ENCODE measurements at regions not wholly inside any gene's neighbourhood (a gene's known extent, or its start where the extent isn't known, plus 50 kb on each side); places are given as distances from the start of the nearest gene placed in this dataset.
"Not testable (repeated sequence)": the region's sequence is repeated elsewhere in the genome, so short reads cannot be mapped to it uniquely, and the experiment has no call there.

DNA sequence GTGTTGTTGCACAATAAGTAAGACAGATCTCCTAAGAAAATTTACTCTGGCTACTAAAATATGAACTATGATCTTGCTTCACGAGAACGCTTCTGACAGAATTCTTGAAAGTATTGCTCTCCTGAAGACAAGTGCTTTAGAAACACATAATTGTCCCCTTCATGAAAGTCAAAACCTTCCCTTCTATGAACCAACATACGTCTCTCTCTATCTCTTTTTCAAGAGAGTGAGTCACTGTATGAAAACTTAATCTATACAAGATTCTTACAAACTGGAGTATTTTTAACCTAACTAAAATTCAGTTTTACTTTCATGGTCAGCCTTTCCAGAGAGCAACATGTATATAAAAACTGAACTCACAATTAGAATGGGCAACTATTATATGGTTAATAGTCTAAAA is 688.0 kb upstream of the CTNND2 start:
- Mint-ChIP-seq H3K4me1 (ENCODE audit: low read depth) (no peaks in the 10 kb centered on the region), H3K36me3 (ENCODE audit: low read depth) (no peaks in the 10 kb centered on the region), H3K9me3 (peaks cover 5% of the 10 kb centered on the region)

GRCh38 chr5:12586406-12586805 is 682.2 kb upstream of the CTNND2 start:
- Mint-ChIP-seq H3K4me1 (ENCODE audit: low read depth) (no peaks in the 10 kb centered on the region), H3K4me3 (no peak overlapping the region), H3K36me3 (ENCODE audit: low read depth) (no peaks in the 10 kb centered on the region), H3K27ac (no peak overlapping the region), H3K9me3 (peaks cover 5% of the 10 kb centered on the region), H3K27me3 (no peaks in the 10 kb centered on the region)

More for the DNA sequence above, 688.0 kb upstream of the CTNND2 start:
- H3K27ac Mint-ChIP-seq, result no peak overlapping the region
- no peaks in the 10 kb centered on the region for H3K27me3 Mint-ChIP-seq
- H3K4me3 Mint-ChIP-seq, result no peak overlapping the region

DNA sequence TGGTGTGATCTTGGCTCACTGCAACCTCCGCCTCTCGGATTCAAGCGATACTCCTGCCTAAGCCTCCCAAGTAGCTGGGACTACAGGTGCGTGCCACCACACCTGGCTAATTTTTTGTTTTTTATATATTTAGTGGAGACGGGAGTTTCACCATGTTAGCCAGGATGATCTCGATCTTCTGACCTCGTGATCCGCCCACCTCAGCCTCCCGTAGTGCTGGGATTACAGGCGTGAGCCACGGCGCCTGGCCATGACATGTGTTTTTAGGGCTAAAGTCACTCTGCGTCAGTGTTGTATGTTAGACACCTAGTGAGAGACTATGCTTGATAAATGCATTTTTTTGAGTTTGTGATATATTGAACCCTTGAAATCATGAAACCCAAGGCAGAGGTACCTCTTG is 674.6 kb upstream of the CTNND2 start:
- H3K27ac Mint-ChIP-seq; H3K4me1 Mint-ChIP-seq (ENCODE audit: low read depth); H3K36me3 Mint-ChIP-seq (ENCODE audit: low read depth); H3K4me3 Mint-ChIP-seq; H3K27me3 Mint-ChIP-seq: not testable (repeated sequence)
- H3K9me3 Mint-ChIP-seq, result peaks cover 12% of the 10 kb centered on the region

DNA sequence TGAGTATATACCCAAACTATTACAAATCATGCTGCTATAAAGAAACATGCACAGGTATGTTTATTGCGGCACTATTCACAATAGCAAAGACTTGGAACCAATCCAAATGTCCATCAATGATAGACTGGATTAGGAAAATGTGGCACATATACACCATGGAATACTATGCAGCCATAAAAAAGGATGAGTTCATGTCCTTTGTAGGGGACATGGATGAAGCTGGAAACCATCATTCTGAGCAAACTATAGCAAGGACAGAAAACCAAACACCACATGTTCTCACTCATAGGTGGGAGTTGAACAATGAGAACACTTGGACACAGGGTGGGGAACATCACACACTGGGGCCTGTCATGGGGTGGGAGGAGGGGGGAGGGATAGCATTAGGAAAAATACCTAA is 672.7 kb upstream of the CTNND2 start:
- H3K27me3 Mint-ChIP-seq; H3K27ac Mint-ChIP-seq; H3K4me3 Mint-ChIP-seq; H3K36me3 Mint-ChIP-seq (ENCODE audit: low read depth); H3K4me1 Mint-ChIP-seq (ENCODE audit: low read depth); H3K9me3 Mint-ChIP-seq: not testable (repeated sequence)

DNA sequence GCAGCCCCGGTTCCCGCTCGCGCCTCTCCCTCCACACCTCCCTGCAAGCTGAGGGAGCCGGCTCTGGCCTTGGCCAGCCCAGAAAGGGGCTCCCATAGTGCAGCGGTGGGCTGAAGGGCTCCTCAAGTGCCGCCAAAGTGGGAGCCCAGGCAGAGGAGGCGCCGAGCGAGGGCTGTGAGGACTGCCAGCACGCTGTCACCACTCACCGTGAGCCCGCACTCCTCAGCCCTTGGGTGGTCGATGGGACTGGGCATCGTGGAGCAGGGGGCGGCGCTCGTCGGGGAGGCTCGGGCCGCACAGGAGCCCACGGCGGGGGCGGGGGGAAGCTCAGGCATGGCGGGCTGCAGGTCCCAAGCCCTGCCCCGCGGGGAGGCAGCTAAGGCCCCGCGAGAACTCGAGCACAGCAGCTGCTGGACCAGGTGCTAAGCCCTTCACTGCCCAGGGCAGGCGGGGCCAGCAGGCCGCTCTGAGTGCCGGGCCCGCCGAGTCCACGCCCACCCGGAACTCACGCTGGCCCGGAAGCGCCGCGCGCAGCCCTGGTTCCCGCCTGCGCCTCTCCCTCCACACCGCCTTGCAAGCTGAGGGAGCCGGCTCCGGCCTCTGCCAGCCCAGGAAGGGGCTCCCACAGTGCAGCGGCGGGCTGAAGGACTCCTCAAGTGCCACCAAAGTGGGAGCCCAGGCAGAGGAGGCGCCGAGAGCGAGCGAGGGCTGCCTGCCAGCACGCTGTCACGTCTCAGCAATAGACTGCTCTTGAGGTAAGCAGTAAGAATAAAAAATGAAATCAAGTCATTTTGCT is 670.2 kb upstream of the CTNND2 start:
- not testable (repeated sequence) for H3K27ac Mint-ChIP-seq; H3K9me3 Mint-ChIP-seq; H3K4me1 Mint-ChIP-seq (ENCODE audit: low read depth); H3K4me3 Mint-ChIP-seq; H3K27me3 Mint-ChIP-seq; H3K36me3 Mint-ChIP-seq (ENCODE audit: low read depth)

DNA sequence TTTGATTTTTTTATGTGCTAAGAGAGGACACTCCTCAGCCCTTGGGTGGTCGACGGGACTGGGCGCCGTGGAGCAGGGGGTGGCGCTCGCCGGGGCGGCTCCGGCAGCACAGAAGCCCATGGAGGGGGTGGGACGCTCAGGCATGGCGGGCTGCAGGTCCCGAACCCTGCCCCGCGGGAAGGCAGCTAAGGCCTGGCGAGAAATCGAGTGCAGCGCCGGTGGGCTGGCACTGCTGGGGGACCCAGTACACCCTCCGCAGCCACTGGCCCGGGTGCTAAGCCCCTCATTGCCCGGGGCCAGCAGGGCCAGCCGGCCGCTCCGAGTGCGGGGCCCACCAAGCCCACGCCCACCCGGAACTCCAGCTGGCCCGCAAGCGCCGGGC is 669.7 kb upstream of the CTNND2 start:
- H3K9me3 Mint-ChIP-seq; H3K4me3 Mint-ChIP-seq; H3K27ac Mint-ChIP-seq; H3K27me3 Mint-ChIP-seq; H3K36me3 Mint-ChIP-seq (ENCODE audit: low read depth); H3K4me1 Mint-ChIP-seq (ENCODE audit: low read depth): not testable (repeated sequence)

DNA sequence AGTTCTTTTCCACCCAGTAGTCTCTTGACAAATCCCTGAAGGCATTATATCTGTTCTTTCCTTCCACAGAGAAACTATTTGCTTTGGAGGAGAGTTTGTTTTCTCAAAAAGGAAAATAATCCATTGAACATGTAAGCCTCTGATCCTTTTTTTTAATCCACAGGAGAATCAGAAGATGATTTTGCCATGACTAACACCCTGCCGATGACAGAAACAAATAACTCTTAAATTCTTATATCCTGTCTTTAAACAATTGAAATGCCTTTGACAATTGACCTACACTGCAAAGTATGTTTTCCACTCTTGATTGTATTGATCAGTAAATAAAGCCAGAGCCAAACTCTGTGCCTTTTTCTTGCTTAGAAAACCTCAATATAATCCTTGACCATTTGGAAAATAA is 666.4 kb upstream of the CTNND2 start:
- Mint-ChIP-seq H3K36me3 (ENCODE audit: low read depth) (no peaks in the 10 kb centered on the region), H3K4me3 (no peak overlapping the region), H3K27ac (no peak overlapping the region), H3K27me3 (no peaks in the 10 kb centered on the region), H3K9me3 (peaks cover 9% of the 10 kb centered on the region), H3K4me1 (ENCODE audit: low read depth) (no peaks in the 10 kb centered on the region)

GRCh38 chr5:12566441-12566840 is 662.2 kb upstream of the CTNND2 start:
- Mint-ChIP-seq H3K27ac (no peak overlapping the region), H3K4me3 (no peak overlapping the region), H3K36me3 (ENCODE audit: low read depth) (no peaks in the 10 kb centered on the region), H3K27me3 (no peaks in the 10 kb centered on the region), H3K4me1 (ENCODE audit: low read depth) (no peaks in the 10 kb centered on the region), H3K9me3 (peaks cover 10% of the 10 kb centered on the region)

DNA sequence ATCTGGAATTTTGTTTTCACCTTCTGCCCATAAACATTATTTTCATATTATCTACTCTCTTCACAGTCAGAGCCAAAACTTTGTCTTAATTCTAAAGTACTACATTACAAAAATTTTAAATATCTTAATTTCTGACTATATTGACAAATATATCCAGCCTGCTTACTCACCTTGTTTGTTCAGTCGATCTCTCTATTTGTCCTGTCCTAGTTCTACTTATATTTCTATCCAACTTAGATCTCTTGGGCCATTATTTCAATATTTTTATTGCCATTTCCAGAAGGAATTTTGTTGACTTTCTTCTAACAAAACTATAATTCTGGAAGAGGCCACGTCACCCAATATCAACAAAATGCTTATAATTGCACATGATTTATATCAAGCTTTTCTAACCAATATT is 652.8 kb upstream of the CTNND2 start:
- Mint-ChIP-seq H3K9me3 (peaks cover 10% of the 10 kb centered on the region), H3K27me3 (no peaks in the 10 kb centered on the region), H3K27ac (no peak overlapping the region), H3K4me3 (no peak overlapping the region), H3K4me1 (ENCODE audit: low read depth) (no peaks in the 10 kb centered on the region), H3K36me3 (ENCODE audit: low read depth) (no peaks in the 10 kb centered on the region)

DNA sequence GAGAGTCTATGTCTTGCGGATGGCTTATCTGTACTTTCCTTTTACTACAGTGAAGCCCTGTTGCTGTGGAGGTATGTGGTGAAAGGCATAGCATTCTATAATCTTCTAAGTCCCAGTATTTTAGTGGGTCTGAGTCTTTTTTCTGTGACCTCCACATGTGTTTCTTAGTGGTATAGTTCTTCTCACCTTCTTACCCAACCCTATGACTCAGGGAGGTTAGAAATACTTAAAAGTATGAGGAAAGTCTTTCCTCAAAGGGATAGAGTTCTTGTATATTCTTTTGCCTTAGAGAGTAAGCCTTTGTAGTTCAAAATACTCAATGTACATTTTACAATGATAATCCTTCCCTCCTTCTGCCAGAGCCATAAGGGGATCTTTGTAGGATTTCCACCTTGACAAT is 621.9 kb upstream of the CTNND2 start:
- Mint-ChIP-seq H3K36me3 (ENCODE audit: low read depth) (no peaks in the 10 kb centered on the region), H3K9me3 (peaks cover 9% of the 10 kb centered on the region), H3K4me1 (ENCODE audit: low read depth) (no peaks in the 10 kb centered on the region), H3K27me3 (no peaks in the 10 kb centered on the region), H3K4me3 (no peak overlapping the region), H3K27ac (no peak overlapping the region)

- H3K27ac Mint-ChIP-seq, result no peak overlapping the region
- H3K27me3 Mint-ChIP-seq, result no peaks in the 10 kb centered on the region
- H3K9me3 Mint-ChIP-seq, result peaks cover 21% of the 10 kb centered on the region
- no peaks in the 10 kb centered on the region for H3K4me1 Mint-ChIP-seq (ENCODE audit: low read depth)
- no peak overlapping the region for H3K4me3 Mint-ChIP-seq
- no peaks in the 10 kb centered on the region for H3K36me3 Mint-ChIP-seq (ENCODE audit: low read depth)
Measured at GRCh38 chr5:12522116-12522515, 617.9 kb upstream of the CTNND2 start.

DNA sequence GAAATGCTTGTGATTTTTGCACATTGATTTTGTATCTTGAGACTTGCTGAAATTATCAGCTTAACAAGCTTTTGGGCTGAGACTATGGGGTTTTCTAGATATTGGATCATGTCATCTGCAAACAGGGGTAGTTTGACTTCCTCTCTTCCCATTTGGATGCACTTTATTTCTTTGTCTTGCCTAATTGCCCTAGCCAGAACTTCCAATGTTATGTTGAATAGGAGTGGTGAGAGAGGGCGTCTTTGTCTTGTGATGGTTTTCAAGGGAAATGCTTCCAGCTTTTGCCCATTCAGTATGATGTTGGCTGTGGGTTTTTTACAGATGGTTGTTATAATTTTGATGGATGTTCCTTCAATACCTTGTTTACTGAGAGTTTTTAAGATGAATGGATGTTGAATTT is 600.7 kb upstream of the CTNND2 start:
- H3K27ac Mint-ChIP-seq; H3K4me1 Mint-ChIP-seq (ENCODE audit: low read depth); H3K4me3 Mint-ChIP-seq; H3K36me3 Mint-ChIP-seq (ENCODE audit: low read depth); H3K27me3 Mint-ChIP-seq: not testable (repeated sequence)
- peaks cover 32% of the 10 kb centered on the region for H3K9me3 Mint-ChIP-seq

- no peak overlapping the region for H3K4me3 Mint-ChIP-seq
- H3K27ac Mint-ChIP-seq, result no peak overlapping the region
- H3K36me3 Mint-ChIP-seq (ENCODE audit: low read depth), result no peaks in the 10 kb centered on the region
- H3K27me3 Mint-ChIP-seq, result no peaks in the 10 kb centered on the region
- H3K9me3 Mint-ChIP-seq, result peaks cover 15% of the 10 kb centered on the region
- H3K4me1 Mint-ChIP-seq (ENCODE audit: low read depth), result no peaks in the 10 kb centered on the region
Measured at GRCh38 chr5:12488161-12488560, 583.9 kb upstream of the CTNND2 start.

DNA sequence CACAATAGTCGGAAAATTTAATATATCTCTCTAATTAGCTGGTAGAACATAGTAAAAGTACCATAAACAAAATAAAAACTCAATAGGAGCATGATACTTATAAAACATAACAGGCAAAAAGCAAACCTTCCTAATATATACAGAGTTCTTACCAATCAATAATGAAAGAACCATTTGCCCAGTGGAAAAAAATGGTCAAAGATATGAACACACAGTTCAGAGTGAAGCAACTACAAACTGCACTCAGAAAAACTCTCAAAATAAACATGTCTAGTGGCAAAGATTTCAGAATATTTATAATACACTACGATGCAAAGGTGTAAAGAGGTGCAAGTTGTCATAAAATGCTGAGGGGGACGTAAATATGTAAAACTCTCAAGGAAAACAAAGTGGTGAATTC is 576.2 kb upstream of the CTNND2 start:
- no peaks in the 10 kb centered on the region for H3K27me3 Mint-ChIP-seq

GRCh38 chr5:12477554-12477953 is 573.3 kb upstream of the CTNND2 start:
- H3K27me3 Mint-ChIP-seq, result no peaks in the 10 kb centered on the region
- H3K9me3 Mint-ChIP-seq, result peaks cover 12% of the 10 kb centered on the region
- H3K4me1 Mint-ChIP-seq (ENCODE audit: low read depth), result no peaks in the 10 kb centered on the region
- H3K27ac Mint-ChIP-seq, result no peak overlapping the region
- H3K4me3 Mint-ChIP-seq, result no peak overlapping the region
- H3K36me3 Mint-ChIP-seq (ENCODE audit: low read depth), result no peaks in the 10 kb centered on the region

More for the DNA sequence above, 576.2 kb upstream of the CTNND2 start:
- Mint-ChIP-seq H3K36me3 (ENCODE audit: low read depth) (no peaks in the 10 kb centered on the region), H3K4me1 (ENCODE audit: low read depth) (no peaks in the 10 kb centered on the region), H3K27ac (no peak overlapping the region), H3K4me3 (no peak overlapping the region), H3K9me3 (peaks cover 19% of the 10 kb centered on the region)

DNA sequence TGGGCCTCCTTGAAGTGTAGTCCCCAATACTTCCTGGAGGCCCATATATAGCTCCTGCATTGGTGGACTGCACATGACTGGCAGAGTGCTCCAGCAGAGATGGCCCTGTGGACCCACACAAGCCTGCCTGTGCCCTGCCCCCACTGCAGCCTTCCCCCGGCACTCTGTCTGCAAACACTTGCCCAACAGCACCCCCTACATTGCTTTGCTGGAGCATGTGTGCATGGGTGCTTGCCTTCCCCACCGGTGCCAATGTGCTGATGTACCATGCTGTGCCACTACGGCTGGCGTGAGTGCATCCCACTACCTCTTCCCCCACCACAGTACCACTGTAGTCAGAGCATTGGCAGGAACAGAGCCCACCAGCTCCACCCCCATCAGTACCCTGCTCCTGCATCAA is 563.6 kb upstream of the CTNND2 start:
- Mint-ChIP-seq H3K27ac (no peak overlapping the region), H3K9me3 (peaks cover 23% of the 10 kb centered on the region), H3K36me3 (ENCODE audit: low read depth) (no peaks in the 10 kb centered on the region), H3K4me1 (ENCODE audit: low read depth) (no peaks in the 10 kb centered on the region), H3K4me3 (no peak overlapping the region), H3K27me3 (no peaks in the 10 kb centered on the region)

Data from stimulated activated naive CD8-positive, alpha-beta T cell treated with anti-CD3 and anti-CD28 coated beads, Interleukin-15, Interleukin-2, amounts not matched to agents 100 ng/mL and 50 ng/mL, for 24 hours (primary cell).